Nephron (organoid): ENCODE measurements at regions not wholly inside any gene's neighbourhood (a gene's known extent, or its start where the extent isn't known, plus 50 kb on each side); places are given as distances from the start of the nearest gene placed in this dataset.
"Not testable (repeated sequence)": the region's sequence is repeated elsewhere in the genome, so short reads cannot be mapped to it uniquely, and the experiment has no call there.

Experiments
- H3K27ac Mint-ChIP-seq, 3 experiments: 2 replicates each; pipeline ENCODE4 v1.8.0; 2020; ENCODE audit warnings: mixed read lengths in 3 of 3, mild to moderate bottlenecking in 2 of 3, moderate library complexity in 1 of 3
- H3K27me3 Mint-ChIP-seq: 2 replicates; pipeline ENCODE4 v1.8.0; 2021; ENCODE audit warnings: low read depth, mild to moderate bottlenecking, moderate library complexity, mixed read lengths
- H3K36me3 Mint-ChIP-seq: 2 replicates; pipeline ENCODE4 v1.8.0; 2020; ENCODE audit warnings: low read depth, mixed read lengths
- H3K4me1 Mint-ChIP-seq: 2 replicates; pipeline ENCODE4 v1.8.0; 2020; ENCODE audit warnings: mixed read lengths
- H3K4me3 Mint-ChIP-seq, 3 experiments: 2 replicates each; pipeline ENCODE4 v1.8.0; 2020; ENCODE audit warnings: mild to moderate bottlenecking in 3 of 3, mixed read lengths in 3 of 3, moderate library complexity in 2 of 3
- H3K9me3 Mint-ChIP-seq: 2 replicates; pipeline ENCODE4 v1.8.0; 2020; ENCODE audit warnings: mixed read lengths
- CTCF ChIP-seq, 3 experiments: fragments of 200-600 bp; sonication (generic); IDR thresholded peaks; one replicate each; pipeline ENCODE4 v1.5.0; 2021; ENCODE audit warnings: antibody characterized with exemption in 3 of 3; ENCODE audit not compliant: unreplicated experiment in 3 of 3

- H3K27ac Mint-ChIP-seq, result no peak overlapping the region
- peaks cover 3% of the 10 kb centered on the region for H3K27me3 Mint-ChIP-seq
- TF ChIP-seq CTCF (IDR thresholded peaks at IDR 0.05; ENCODE audit: unreplicated experiment in 3 of 3), result no peak
- H3K36me3 Mint-ChIP-seq, result no peaks in the 10 kb centered on the region
- H3K4me1 Mint-ChIP-seq, result peaks cover 17% of the 10 kb centered on the region
- peaks cover 10% of the 10 kb centered on the region for H3K9me3 Mint-ChIP-seq
- H3K4me3 Mint-ChIP-seq, result no peak overlapping the region
These were observed 93.7 kb upstream of the THUMPD2 start for GRCh38 chr2:39872748-39873147.

- no peak overlapping the region for H3K27ac Mint-ChIP-seq
- peaks cover 17% of the 10 kb centered on the region for H3K4me1 Mint-ChIP-seq
- peaks cover 5% of the 10 kb centered on the region for H3K9me3 Mint-ChIP-seq
- H3K4me3 Mint-ChIP-seq, result no peak overlapping the region
- TF ChIP-seq CTCF (IDR thresholded peaks at IDR 0.05; ENCODE audit: unreplicated experiment in 3 of 3), result no peak
- peaks cover 6% of the 10 kb centered on the region for H3K27me3 Mint-ChIP-seq
- H3K36me3 Mint-ChIP-seq, result no peaks in the 10 kb centered on the region
These were observed 92.3 kb upstream of the THUMPD2 start for GRCh38 chr2:39871291-39871761.

- Mint-ChIP-seq H3K9me3 (peaks cover 4% of the 10 kb centered on the region), H3K4me3 (no peak overlapping the region), H3K4me1 (peaks cover 14% of the 10 kb centered on the region), H3K27me3 (peaks cover 9% of the 10 kb centered on the region), H3K36me3 (no peaks in the 10 kb centered on the region), H3K27ac (no peak overlapping the region)
- no peak for TF ChIP-seq CTCF (IDR thresholded peaks at IDR 0.05; ENCODE audit: unreplicated experiment in 3 of 3)
These were observed 91.8 kb upstream of the THUMPD2 start for GRCh38 chr2:39870871-39871270.

GRCh38 chr2:39867268-39867667 lies 88.2 kb upstream of the THUMPD2 start:
- no peak overlapping the region for H3K27ac Mint-ChIP-seq
- no peak overlapping the region for H3K4me3 Mint-ChIP-seq
- H3K4me1 Mint-ChIP-seq, result peaks cover 5% of the 10 kb centered on the region
- H3K27me3 Mint-ChIP-seq, result peaks cover 7% of the 10 kb centered on the region
- no peak for TF ChIP-seq CTCF (IDR thresholded peaks at IDR 0.05; ENCODE audit: unreplicated experiment in 3 of 3)
- H3K36me3 Mint-ChIP-seq, result no peaks in the 10 kb centered on the region
- peaks cover 21% of the 10 kb centered on the region for H3K9me3 Mint-ChIP-seq

- Mint-ChIP-seq H3K36me3 (no peaks in the 10 kb centered on the region), H3K4me1 (no peaks in the 10 kb centered on the region), H3K27me3 (peaks cover 6% of the 10 kb centered on the region), H3K9me3 (peaks cover 24% of the 10 kb centered on the region), H3K4me3 (no peak overlapping the region), H3K27ac (no peak overlapping the region)
- no peak for TF ChIP-seq CTCF (IDR thresholded peaks at IDR 0.05; ENCODE audit: unreplicated experiment in 3 of 3)
These were observed 86.7 kb upstream of the THUMPD2 start for GRCh38 chr2:39865751-39866150.

- H3K4me3 Mint-ChIP-seq, H3K27me3 Mint-ChIP-seq, H3K4me1 Mint-ChIP-seq, H3K36me3 Mint-ChIP-seq, H3K27ac Mint-ChIP-seq: not testable (repeated sequence)
- H3K9me3 Mint-ChIP-seq, result peaks cover 24% of the 10 kb centered on the region
These were observed 84.6 kb upstream of the THUMPD2 start for GRCh38 chr2:39863672-39864071.
